ENCODE measurements at regions not wholly inside any gene's neighbourhood (a gene's known extent, or its start where the extent isn't known, plus 50 kb on each side); places are given as distances from the start of the nearest gene placed in this dataset.

- H4K91ac ChIP-seq (replicated peaks; ENCODE audit: insufficient read length, low read length), result no peak overlapping the region
- no peaks in the 10 kb centered on the region for H3K36me3 ChIP-seq (ENCODE audit: control insufficient read depth in 2 of 4, insufficient read depth in 4 of 4, low read length in 3 of 4)
- ChIA-PET POLR2A (ENCODE audit: partially characterized antibody) (no interaction called here), CTCF (ENCODE audit: partially characterized antibody) (no interaction called here)
- H4K20me1 ChIP-seq (replicated peaks in 1 of 2; ENCODE audit: control insufficient read depth in 1 of 2, insufficient read depth in 2 of 2, low read length in 2 of 2), result no peaks in the 10 kb centered on the region
- no peak overlapping the region for H3K14ac ChIP-seq (ENCODE audit: insufficient read length)
- WGBS, 2 experiments (ENCODE audit: extremely low coverage in 1 of 2, insufficient coverage in 1 of 2, insufficient read length in 1 of 2, insufficient replicate concordance in 2 of 2, low coverage in 1 of 2, low lambda C conversion rate in 2 of 2, missing lambda C conversion rate in 1 of 2), result 87% methylated on average over 5 of the region's 5 CpGs; no CpG with 5 or more reads in 1 of the 2 experiments
- H3K18ac ChIP-seq (ENCODE audit: extremely low read depth, low read length), result no peak overlapping the region
- no peaks in the 10 kb centered on the region for H3K79me1 ChIP-seq (ENCODE audit: low read depth, low read length)
- no peak overlapping the region for H2BK120ac ChIP-seq (replicated peaks; ENCODE audit: low read depth, low read length)
- no peak overlapping the region for H3K4me2 ChIP-seq (ENCODE audit: insufficient read depth in 1 of 2, low read depth in 2 of 2, low read length in 2 of 2)
- DNase-seq (ENCODE audit: low read depth in 1 of 2, low spot score in 2 of 2) (no peak), FAIRE-seq (no peak)
- H3K56ac ChIP-seq (replicated peaks; ENCODE audit: insufficient read length, low read depth, low read length), result no peak overlapping the region
- no peak overlapping the region for H2AFZ ChIP-seq (ENCODE audit: low read length)
- H3K27ac ChIP-seq (ENCODE audit: low read depth, low read length), result no peak overlapping the region
- H2BK5ac ChIP-seq (ENCODE audit: low read depth, low read length), result no peak overlapping the region
- no peak overlapping the region for H3K4ac ChIP-seq (replicated peaks; ENCODE audit: insufficient read length, low read depth, low read length)
- no peak overlapping the region for H2BK20ac ChIP-seq (ENCODE audit: low read length)
- no peaks in the 10 kb centered on the region for H3K4me1 ChIP-seq (replicated peaks in 1 of 4; ENCODE audit: control insufficient read depth in 3 of 4, insufficient read depth in 4 of 4, low read length in 3 of 4)
- no peak for TF ChIP-seq ATF3 (IDR thresholded peaks at IDR 0.05; ENCODE audit: insufficient read depth, low read depth, low read length)
- TF ChIP-seq FOSL1 (IDR thresholded peaks at IDR 0.05; ENCODE audit: insufficient read depth, low read depth, low read length), result no peak
- TF ChIP-seq ZNF274 (IDR thresholded peaks at IDR 0.05; ENCODE audit: borderline replicate concordance, extremely low read depth, low read length), result no peak
- no peak for TF ChIP-seq BCL11A (IDR thresholded peaks at IDR 0.05; ENCODE audit: low read depth in 2 of 2, low read length in 2 of 2)
- no peak for TF ChIP-seq CHD1 (IDR thresholded peaks at IDR 0.05; ENCODE audit: low read depth, low read length)
- TF ChIP-seq USF2 (IDR thresholded peaks at IDR 0.05; ENCODE audit: low read length), result no peak
- no peak for TF ChIP-seq TBP (IDR thresholded peaks at IDR 0.05; ENCODE audit: low read depth, low read length)
- no peak for TF ChIP-seq MAFK (IDR thresholded peaks at IDR 0.05; ENCODE audit: low read depth, low read length)
- TF ChIP-seq PHF8 (conservative IDR thresholded peaks at IDR 0.05; ENCODE audit: low read depth, low read length), result no peak
- TF ChIP-seq BRCA1 (IDR thresholded peaks at IDR 0.05; ENCODE audit: low read depth, low read length), result no peak
- TF ChIP-seq JUN (IDR thresholded peaks at IDR 0.05; ENCODE audit: low read depth, low read length), result no peak
- no peak overlapping the region for H4K8ac ChIP-seq (ENCODE audit: extremely low read depth, insufficient read depth, low read length)
- H3K9ac ChIP-seq (replicated peaks in 1 of 4; ENCODE audit: extremely low read depth in 1 of 4, low read depth in 3 of 4, low read length in 3 of 4), result no peak overlapping the region
- H4K5ac ChIP-seq (ENCODE audit: insufficient read length, low read depth, low read length), result no peak overlapping the region
- no peak overlapping the region for H3K4me3 ChIP-seq (ENCODE audit: extremely low read depth in 1 of 4, insufficient read depth in 2 of 4, low read depth in 3 of 4, low read length in 4 of 4)
- H2BK15ac ChIP-seq (ENCODE audit: low read length), result no peak overlapping the region
- H3K9me3 ChIP-seq (ENCODE audit: insufficient read depth in 2 of 2, low read depth in 1 of 2, low read length in 1 of 2), result no peaks in the 10 kb centered on the region
- no peak overlapping the region for H2AK5ac ChIP-seq (ENCODE audit: low read depth, low read length)
- H2BK12ac ChIP-seq (ENCODE audit: low read depth, low read length), result no peak overlapping the region
- H3K23ac ChIP-seq (ENCODE audit: insufficient read length), result no peak overlapping the region
- H3K23me2 ChIP-seq (ENCODE audit: low read depth, low read length), result no peaks in the 10 kb centered on the region
- H3K79me2 ChIP-seq (ENCODE audit: control insufficient read depth in 1 of 2, insufficient read depth in 2 of 2, low read length in 2 of 2), result no peaks in the 10 kb centered on the region
- H3K27me3 ChIP-seq (replicated peaks in 1 of 4; ENCODE audit: control insufficient read depth in 3 of 4, extremely low read depth in 1 of 4, insufficient read depth in 3 of 4, low read length in 3 of 4), result no peaks in the 10 kb centered on the region
Observed at GRCh38 chr2:14927021-14927564, 294.6 kb downstream of the LRATD1 start.
